ENCODE measurements at regions not wholly inside any gene's neighbourhood (a gene's known extent, or its start where the extent isn't known, plus 50 kb on each side); places are given as distances from the start of the nearest gene placed in this dataset.
"Not testable (repeated sequence)": the region's sequence is repeated elsewhere in the genome, so short reads cannot be mapped to it uniquely, and the experiment has no call there.

DNA sequence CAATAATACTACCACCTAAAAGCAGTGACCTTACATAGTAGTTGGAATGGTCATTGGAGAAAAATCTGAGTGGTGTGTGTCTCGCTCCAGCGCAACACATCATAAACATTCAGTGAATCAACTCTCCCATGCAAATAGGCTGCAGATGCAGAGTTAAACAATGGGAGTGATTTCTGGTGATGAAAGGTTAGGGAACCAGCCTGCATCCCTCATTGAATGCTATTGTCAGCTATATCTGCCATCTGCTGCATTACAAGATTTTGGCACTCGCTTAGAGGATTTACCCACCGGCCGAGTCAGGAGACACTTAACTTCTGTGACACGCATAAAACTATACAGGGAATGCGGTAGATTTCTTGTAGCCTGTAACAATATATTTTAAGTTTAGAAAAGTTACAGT is 900.9 kb downstream of the FLRT2 start:
- DNase-seq, result no peak

DNA sequence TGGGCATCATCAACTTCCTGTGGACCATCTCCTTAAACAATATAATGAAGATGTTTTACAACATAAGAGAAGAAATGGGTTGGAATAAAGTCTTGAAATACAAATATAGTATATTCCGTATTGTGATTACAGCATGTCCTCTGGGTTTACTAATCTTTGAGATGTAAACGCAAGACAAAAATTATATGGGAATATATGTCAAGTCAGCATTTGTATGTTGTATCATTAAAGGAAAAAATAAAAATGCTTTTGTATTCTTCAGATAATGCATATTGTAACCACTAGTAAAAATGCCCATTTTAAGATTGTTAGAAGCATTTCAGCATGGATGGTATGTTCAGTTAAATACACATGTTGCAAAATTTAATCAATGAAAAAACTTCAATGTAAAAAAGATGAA is 893.3 kb downstream of the FLRT2 start:
- no peak for DNase-seq

DNA sequence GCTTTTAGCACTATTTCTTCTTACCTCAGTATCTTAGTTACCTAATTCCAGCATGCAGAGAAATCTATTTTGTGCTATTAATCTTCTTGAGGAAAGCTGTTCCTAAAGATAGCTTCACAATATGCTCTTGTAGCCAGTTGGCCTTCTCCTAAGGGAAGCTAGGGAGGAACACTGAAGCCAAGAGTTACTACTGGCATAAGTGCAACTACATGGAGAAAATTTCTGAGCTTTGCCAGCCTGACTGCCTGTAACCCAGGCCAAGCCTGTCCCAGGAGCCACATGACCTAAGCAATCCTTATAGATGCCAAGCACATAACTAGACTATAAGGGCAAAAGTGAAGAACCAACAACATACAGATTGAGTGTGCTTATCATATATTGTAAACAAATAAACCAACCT is 890.2 kb downstream of the FLRT2 start:
- no peak for DNase-seq

DNA sequence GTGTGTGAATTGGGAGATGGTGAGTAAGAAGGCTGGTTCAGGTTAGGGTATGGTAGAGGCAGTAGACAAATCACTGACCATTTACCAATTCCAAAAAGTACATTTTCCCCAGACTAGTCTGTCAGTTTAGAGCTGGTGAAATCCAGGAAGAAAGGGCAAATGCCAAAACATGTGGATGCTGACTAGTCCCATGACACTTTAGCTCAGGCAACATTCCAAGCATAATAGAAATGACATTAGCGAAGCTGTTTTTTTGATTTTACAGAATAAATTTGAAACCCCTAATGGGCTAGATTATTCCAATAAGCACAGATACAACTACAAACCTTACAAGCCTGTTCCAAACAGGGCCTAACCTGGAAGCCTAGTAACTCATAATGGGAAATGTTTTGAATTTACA is 884.2 kb downstream of the FLRT2 start:
- DNase-seq, result no peak

DNA sequence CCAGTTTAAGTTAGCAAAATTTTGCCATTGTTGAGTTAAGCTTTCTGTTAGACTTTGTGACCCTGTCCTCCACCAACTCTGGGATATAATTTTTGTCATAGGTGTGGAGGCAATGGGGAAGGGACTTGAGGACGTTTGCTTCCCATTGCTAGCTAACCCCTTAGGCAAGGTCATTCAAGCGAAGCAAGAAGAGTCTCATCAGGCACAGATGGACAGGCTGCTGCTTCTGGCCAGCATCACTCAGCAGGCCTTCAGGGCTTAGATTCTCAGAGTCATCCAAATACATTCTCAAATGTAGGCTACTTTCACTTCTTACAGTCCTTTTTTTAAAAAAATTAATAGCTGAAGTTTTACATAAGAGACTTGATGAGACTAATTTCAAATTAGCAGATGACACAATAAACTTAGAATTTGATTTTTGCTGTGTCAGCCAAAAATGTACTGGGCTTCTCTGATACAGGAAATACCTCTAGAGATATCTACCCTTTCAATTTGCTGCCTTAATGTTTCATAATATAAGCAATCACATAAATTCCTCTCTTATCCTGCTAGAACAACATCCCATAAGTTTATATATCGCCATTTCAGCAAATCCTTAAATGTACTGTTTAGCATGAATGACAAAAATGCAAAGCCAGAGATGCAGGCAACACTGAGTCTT is 875.2 kb downstream of the FLRT2 start:
- DNase-seq, result no peak

DNA sequence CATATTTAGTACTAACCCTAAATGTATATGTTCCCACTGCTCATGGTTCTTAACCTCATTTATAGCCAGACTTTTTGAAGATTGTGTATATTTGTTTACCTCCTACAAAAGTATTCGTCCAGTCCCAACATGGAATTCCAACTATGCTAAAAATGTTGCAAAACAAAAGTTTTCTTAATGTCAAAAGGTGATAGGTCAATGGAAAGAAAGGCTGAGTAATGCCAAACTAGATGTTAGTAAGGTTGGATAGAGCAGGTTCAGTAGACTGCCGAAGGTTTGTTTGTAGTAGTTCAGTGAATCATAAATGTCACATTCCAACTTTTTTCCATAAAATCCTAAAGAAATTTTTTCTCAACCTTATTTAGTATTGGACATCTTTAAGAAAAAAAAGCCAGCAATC is 874.5 kb downstream of the FLRT2 start:
- DNase-seq, result no peak

DNA sequence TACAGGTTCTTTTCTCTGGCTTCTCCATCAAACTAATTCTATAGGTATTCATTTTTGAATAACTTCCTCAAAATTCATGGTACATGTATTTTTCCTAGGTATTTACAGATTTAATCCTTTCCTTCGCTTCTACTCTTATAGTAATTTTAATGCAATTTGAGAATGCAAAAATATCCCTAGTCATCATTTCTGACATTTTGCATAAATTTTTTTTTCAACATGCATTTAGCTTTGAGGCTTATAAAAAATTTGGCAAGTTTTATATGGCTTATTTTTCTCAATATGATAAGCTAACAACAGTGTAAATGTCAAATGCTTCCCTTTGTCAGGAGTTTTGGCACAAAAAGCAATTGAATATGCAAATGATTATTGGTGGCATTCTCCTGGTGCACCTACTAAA is 872.6 kb downstream of the FLRT2 start:
- no peak for DNase-seq

DNA sequence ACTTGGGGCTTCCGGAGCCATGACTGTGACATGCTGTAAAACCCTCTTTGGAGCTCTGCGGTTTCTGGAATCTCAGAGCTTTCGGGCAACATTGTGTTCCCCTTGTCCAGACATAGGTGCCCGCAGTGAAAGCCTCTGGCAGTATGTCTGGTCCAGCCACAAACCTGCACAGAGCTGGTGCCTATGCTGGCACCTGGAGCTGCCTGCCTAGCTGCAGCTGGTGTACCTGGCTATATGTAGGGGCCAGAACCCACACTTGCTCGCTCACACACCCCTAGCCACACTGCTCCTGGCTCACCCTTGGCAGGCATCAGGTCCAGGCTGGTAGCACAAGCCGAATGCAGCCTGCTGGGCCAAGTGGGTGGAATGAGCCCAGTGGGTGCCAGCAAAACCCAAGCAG is 861.1 kb downstream of the FLRT2 start:
- DNase-seq, result no peak

DNA sequence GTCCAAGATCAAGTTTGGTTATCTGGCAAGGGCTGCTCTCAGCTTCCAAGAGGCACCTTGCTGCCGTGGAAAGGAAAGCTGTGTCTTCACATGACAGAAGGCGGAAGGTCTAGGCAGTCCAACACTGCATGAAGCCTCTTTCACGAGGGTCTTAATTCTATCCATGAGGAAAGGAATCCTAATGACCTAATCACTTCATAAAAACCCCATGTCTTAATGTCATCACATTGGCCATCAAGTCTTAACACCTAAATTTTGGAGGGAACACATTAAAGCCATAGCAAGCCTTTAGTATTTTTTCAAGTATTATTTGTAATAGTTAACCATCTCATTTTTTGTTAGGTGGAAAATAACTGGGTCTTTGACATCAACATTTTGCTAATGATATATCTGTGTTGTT is 858.3 kb downstream of the FLRT2 start:
- no peak for DNase-seq

DNA sequence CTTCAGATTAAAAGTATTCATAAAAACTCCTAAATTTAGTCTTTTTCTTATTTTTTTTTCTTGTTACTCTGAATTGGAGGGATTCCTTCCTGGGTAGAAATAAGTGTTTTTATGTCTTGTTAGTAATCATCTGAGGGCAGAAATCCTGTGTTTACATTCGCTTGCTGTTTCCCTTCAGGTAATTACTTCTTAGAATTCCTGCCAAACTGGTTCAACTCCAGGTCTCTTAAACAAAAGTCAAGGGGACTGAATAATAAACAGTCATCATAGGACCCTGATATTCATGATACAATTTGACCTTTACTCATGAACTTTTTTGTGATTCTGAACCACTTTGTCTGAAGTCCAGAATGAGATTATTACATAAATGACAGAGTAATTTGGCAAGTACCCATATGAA is 843.9 kb downstream of the FLRT2 start:
- no peak for DNase-seq

DNA sequence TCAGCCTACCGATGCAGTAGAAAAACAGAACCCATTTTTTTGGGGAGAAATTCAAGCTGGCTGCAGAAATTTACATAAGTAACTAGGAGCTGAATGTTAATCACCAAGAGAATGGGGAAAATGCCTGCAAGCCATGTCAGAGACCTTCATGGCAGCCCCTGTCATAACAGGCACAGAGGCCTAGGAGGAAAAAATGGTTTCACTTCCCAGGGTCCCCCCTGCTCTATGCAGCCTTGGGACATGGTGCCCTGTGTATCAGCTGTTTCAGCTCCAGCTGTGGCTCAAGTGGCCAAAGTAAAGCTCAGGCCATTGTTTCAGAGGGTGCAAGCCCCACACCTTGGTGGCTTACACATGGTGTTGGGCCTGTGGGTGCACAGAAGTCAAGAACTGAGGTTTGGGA is 842.5 kb downstream of the FLRT2 start:
- DNase-seq, result no peak

DNA sequence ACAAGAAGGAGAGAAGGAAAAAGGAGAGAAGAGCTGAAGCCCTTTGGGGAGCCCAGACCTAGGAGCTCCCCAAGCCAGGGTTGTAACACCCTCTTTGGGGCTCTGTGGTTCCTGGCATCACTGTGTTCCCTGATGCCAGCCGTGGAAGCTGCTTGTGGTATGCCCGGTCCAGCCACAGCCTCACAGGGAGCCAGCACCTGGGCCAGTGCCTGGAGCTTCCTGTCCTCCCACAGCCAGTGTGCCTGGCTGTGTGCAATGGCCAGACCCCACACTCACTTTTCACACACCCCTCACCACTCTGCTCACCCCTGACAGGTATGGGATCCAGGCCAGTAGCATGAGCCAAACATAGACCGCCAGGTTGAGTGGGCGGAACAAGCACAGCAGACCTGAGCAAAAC is 834.7 kb downstream of the FLRT2 start:
- no peak for DNase-seq

DNA sequence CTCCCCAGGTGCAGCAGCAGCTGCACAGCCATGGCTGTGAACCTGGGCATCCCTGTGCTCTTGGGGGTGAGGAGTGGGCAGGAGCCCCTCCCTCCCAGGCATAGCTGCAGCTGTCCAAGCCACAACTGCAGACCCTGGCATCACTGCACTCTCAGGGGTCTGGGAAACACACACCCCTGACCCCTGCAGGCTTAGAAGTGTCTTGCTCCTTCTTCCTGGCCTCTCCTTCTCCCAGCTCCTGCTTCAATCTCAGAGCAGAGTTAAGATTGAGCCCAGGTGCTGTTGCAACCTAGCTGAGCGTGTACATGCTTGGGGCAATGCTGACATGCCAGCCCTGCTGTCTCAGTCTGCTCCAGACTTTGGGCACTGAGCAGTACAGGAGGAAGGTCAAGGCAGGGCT is 833.6 kb downstream of the FLRT2 start:
- DNase-seq, result no peak

DNA sequence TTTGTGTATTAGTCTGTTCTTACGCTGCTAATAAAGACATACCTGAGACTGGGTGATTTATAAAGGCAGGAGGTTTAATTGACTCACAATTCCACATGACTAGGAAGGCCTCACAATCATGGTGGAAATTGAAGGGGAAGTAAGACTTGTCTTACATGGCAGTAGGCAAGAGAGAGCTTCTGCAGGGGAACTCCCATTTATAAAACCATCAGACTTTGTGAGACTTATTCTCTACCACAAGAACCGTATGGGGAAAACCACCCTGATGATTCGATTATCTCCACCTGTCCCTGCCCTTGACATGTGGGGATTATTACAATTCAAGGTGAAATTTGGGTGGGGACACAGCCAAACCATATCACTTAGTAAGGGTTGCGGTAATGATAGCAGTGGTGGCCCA is 833.1 kb downstream of the FLRT2 start:
- DNase-seq, result no peak

DNA sequence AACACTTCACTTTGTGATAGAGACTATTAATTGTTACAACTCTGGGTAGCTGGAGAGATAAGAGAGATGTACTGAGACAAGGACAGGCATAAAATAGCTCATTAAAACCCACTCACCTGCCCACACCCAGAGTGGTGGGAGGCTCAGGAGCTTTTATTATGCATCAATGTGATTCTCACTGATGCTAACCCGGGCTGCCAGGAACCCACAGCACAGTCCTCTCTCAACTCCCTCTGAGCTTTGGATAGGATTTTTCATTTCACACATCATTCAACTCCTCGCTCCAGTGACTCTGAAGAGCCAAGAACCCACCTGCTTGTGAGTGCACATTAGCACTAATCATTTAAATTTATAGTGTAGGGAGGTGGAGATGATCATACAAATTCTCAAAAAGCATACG is 827.9 kb downstream of the FLRT2 start:
- no peak for DNase-seq

DNA sequence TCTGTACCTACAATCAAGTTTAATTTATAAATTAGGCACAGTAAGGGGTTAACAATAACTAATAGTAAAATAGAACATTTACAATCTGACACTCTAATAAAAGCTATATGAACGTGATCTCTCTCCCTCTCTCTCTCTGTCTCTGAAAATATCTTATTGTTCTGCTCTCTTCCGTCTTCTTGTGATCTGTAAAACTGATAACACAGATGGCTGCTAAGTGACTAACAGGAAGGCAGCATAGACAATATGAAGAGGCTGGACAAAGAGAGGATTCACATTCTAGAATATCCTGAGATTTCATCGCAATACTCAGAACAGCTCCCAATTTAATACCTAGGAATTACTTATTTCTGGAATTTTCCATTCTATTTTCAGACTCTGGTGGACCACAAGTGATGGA is 827.2 kb downstream of the FLRT2 start:
- no peak for DNase-seq

DNA sequence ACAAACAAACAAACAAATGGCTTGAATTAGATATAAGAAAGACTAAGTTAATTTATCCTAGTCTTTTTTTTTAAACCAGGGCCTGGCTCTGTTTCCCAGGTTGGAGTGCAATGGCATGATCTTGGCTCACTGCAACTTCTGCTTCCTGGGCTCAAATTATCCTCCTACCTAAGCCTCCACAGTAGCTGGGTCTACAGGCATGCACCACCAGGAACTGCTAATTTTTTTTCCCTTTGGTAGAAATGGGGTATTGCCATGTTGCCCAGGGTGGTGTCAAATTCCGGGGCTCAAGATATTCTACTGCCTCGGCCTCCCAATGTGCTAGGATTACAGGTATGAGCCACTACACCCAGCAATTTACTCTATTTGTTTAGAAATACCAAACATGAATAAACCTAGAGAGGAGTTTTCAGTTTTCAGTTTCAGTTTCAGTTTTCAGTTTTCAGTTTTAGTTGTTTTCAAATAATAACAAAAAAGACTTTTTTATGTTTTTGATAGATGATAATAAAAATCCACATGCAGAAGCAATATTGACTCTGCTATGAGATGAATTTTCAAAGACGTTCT is 817.0 kb downstream of the FLRT2 start:
- DNase-seq, result no peak

DNA sequence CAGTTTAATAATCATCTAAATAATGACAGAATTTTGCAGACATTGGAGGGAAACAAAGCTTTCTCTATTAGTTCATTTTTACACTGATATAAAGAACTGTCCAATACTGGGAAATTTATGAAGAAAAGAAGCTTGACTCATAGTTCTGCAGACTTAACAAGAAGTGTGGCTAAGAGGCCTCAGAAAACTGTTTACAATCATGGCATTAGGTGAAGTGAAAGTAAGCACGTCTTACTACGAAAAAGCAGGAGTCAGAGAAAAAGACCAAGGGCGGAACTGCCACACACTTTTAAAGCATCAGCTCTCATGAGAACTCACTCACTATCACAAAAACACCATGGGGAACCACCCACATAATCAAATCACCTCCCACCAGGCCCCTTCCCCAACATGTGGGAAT is 804.4 kb downstream of the FLRT2 start:
- no peak for DNase-seq

DNA sequence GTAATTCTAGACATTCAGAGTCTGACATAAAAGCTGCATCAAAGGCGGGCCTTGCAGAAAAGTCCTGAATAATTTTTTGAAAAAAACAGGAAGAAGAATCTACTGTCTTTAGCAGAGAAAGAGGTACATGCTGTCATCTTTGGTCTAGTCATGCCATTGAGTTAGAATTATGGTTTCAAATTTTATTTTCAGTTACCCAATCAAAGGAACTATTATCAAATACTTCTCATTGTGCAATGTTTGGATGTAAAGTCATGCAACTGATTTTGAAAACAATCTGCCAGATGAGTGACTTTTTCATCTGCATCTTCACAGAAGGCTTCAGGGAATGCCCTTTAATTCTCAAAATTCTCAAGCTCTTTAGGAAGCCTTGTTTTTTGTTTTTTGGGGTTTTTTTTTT is 803.5 kb downstream of the FLRT2 start:
- DNase-seq, result no peak

DNA sequence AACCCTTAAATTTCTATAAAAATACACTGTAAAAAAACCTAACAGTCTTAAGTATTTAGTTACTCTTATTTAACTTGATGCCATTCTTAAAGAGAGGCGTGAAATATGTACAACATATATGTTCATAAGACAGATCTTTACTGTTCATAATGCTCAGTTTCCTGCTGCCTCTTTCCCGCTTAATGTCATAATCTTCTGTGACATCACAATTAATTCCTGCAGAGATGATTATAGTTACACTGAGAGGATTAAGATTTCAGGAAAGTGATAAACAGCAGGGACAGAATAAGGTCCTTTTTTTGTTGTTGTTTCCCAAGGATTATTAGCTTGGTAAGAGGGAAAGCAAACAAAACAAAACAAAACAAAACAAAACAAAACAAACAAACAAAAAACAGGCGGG is 801.4 kb downstream of the FLRT2 start:
- no peak for DNase-seq

DNA sequence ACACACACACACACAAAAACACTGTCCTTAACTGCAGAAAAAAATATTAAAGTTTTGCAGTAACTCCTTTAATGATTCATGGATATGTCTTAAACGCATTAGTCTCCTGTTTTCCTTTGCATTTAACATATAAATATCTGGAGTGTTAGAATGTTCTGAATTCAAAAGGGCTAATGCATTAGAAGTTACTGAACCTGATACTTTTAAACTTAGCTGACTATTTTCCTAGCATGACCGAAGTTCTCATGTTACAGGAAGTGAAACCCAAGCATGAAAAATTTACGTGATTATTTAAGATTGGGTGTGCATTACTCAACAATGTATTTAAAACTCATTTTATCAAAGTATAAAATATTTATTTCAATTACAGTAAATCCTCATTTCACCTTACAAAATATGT is 791.2 kb downstream of the FLRT2 start:
- no peak for DNase-seq

DNA sequence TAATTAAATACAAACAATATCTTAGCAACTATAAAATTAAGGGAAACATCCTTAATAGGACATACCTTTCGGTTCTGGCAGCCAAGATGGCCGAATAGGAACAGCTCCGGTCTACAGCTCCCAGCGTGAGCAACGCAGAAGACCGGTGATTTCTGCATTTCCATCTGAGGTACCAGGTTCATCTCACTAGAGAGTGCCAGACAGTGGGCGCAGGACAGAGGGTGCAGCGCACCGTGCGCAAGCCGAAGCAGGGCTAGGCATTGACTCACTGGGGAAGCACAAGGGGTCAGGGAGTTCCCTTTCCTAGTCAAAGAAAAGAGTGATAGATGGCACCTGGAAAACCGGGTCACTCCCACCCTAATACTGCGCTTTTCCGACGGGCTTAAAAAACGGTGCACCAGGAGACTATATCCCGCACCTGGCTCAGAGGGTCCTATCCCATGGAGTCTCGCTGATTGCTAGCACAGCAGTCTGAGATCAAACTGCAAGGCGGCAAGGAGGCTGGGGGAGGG is 782.3 kb downstream of the FLRT2 start:
- DNase-seq, result not testable (repeated sequence)

DNA sequence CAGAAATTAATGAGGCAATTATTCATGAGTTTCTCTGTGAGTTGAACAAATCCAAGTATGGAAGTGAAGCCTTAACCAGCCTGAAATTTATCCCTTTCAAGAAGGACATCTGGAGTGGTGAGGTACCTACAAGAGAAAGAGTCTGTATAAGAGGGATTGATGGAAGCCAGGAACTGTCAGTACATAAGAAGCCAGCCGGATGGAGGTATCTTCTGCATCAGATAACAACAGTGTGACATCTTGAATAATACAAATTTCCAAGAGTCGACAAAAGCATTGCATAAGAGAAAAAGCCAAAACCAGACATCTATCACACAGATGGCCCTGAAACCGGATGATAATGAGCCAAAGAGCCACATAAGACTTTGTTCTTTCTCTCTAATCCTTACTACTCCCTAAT is 781.2 kb downstream of the FLRT2 start:
- DNase-seq, result no peak

DNA sequence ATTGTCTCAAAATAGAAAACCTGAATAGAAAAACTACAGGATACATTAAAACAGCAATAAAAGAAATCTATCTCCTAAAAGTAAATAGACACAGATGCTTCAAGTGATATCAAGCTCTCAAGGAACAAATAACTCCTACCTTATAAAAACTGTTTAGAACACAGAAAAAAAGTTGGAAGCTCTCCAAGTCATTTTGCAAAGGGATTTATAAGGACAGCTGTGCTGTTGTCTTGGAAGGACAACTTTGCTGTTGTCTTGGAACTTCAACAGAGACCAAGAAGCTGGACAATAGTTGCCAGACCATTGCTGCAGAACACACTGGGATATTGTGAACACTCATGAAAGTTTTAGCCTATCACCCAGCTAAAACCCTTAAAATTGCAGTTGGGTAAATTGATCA is 780.7 kb downstream of the FLRT2 start:
- no peak for DNase-seq

DNA sequence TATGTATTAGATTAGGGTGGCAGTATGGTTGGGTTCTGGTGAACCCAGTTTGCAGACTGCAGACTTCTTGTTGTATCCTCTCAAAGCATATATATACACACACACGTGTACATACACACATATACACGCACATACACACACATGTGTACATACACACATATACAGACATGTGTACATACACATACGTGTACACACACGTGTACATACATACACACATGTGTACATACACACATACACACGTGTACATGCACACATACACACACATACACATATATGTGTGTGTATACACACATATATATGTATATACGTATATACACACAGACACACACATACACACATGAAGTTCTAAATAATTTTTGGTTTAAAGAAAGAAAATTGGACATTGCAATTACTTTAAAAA is 780.2 kb downstream of the FLRT2 start:
- DNase-seq, result no peak
